Neural cell (in vitro differentiated cells): ENCODE measurements at regions not wholly inside any gene's neighbourhood (a gene's known extent, or its start where the extent isn't known, plus 50 kb on each side); places are given as distances from the start of the nearest gene placed in this dataset.

Source experiments
- H2AFZ ChIP-seq: fragments of 200-600, 300-800 bp; sonication (generic), shearing (Covaris generic); 2 replicates; pipeline ENCODE4 v1.6.0; 2014; ENCODE audit warnings: low read depth, mild to moderate bottlenecking, antibody characterized with exemption, low read length, moderate library complexity
- H3F3A ChIP-seq: fragments of 200-600 bp; shearing (Covaris generic); 2 replicates; pipeline ENCODE4 v1.6.1; 2016; ENCODE audit warnings: mild to moderate bottlenecking, moderate library complexity, mixed read lengths, antibody characterized with exemption, low read length; ENCODE audit not compliant: insufficient read depth, poor library complexity, severe bottlenecking
- H3K27ac ChIP-seq: fragments of 200-600, 300-800 bp; sonication (generic), shearing (Covaris generic); 2 replicates; pipeline ENCODE4 v1.5.1; 2014; ENCODE audit warnings: mild to moderate bottlenecking, low read length, moderate library complexity
- H3K27me3 ChIP-seq: fragments of 300-800, 200-600 bp; sonication (generic), shearing (Covaris generic); 2 replicates; pipeline ENCODE4 v1.6.0; 2014; ENCODE audit warnings: mild to moderate bottlenecking, low read depth, low read length, moderate library complexity; ENCODE audit not compliant: insufficient read depth
- H3K36me3 ChIP-seq: fragments of 300-800, 200-600 bp; sonication (generic), shearing (Covaris generic); 2 replicates; pipeline ENCODE4 v1.5.1; 2014; ENCODE audit warnings: mild to moderate bottlenecking, antibody characterized with exemption, low read length, moderate library complexity; ENCODE audit not compliant: insufficient read depth
- H3K4me2 ChIP-seq: fragments of 300-800, 200-600 bp; sonication (generic), shearing (Covaris generic); 2 replicates; pipeline ENCODE4 v1.6.0; 2014; ENCODE audit warnings: mild to moderate bottlenecking, low read length
- H3K4me3 ChIP-seq: fragments of 300-800, 200-600 bp; sonication (generic), shearing (Covaris generic); 2 replicates; pipeline ENCODE4 v1.5.1; 2014; ENCODE audit warnings: mild to moderate bottlenecking, low read length, moderate library complexity
- H3K79me2 ChIP-seq: fragments of 200-600 bp; shearing (Covaris generic); replicated peaks from 2 replicates; pipeline ENCODE4 v1.6.0; 2014; ENCODE audit warnings: mild to moderate bottlenecking, low read length, moderate library complexity; ENCODE audit not compliant: insufficient read depth
- H3K9ac ChIP-seq: fragments of 300-800, 200-600 bp; sonication (generic), shearing (Covaris generic); 2 replicates; pipeline ENCODE4 v1.6.1; 2016; ENCODE audit warnings: mild to moderate bottlenecking, low read length, mixed read lengths
- H3K9me2 ChIP-seq: fragments of 200-600 bp; shearing (Covaris generic); 2 replicates; pipeline ENCODE4 v1.6.1; 2016; ENCODE audit warnings: mild to moderate bottlenecking, low read length, mixed read lengths; ENCODE audit not compliant: insufficient read depth
- H3K9me3 ChIP-seq: fragments of 200-600, 300-800 bp; sonication (generic), shearing (Covaris generic); 2 replicates; pipeline ENCODE4 v1.6.1; 2016; ENCODE audit warnings: mild to moderate bottlenecking, mixed run types, low read length, moderate library complexity, mixed read lengths
- H4K20me1 ChIP-seq: fragments of 200-600 bp; shearing (Covaris generic); 2 replicates; pipeline ENCODE4 v1.6.1; 2016; ENCODE audit warnings: mild to moderate bottlenecking, mixed run types; ENCODE audit not compliant: insufficient read depth
- CTCF ChIP-seq: fragments of 450-650 bp; IDR thresholded peaks from 2 replicates; pipeline ENCODE4 v1.5.1; 2014; ENCODE audit warnings: antibody characterized with exemption, mild to moderate bottlenecking, moderate library complexity; ENCODE audit not compliant: poor library complexity, severe bottlenecking
- EP300 ChIP-seq: fragments of 450-650 bp; conservative IDR thresholded peaks from 2 replicates; pipeline ENCODE4 v1.6.1; 2014; ENCODE audit warnings: antibody characterized with exemption, mild to moderate bottlenecking, moderate library complexity; ENCODE audit not compliant: poor library complexity, severe bottlenecking
- EZH2 ChIP-seq: fragments of 200-600, 300-800 bp; shearing (Covaris generic), sonication (generic); IDR thresholded peaks from 2 replicates; pipeline ENCODE4 v1.6.1; 2014; ENCODE audit warnings: antibody characterized with exemption, low read length, borderline replicate concordance, mild to moderate bottlenecking; ENCODE audit not compliant: insufficient read depth, poor library complexity, severe bottlenecking
- MXI1 ChIP-seq: fragments of 450-650 bp; conservative IDR thresholded peaks from 2 replicates; pipeline ENCODE4 v1.6.1; 2014; ENCODE audit warnings: antibody characterized with exemption, mild to moderate bottlenecking; ENCODE audit not compliant: poor library complexity, severe bottlenecking
- POLR2AphosphoS5 ChIP-seq: IDR thresholded peaks from 2 replicates; pipeline ENCODE4 v1.6.1; 2012
- RAD21 ChIP-seq: fragments of 450-650 bp; conservative IDR thresholded peaks from 2 replicates; pipeline ENCODE4 v1.6.1; 2014; ENCODE audit warnings: antibody characterized with exemption, mild to moderate bottlenecking, moderate library complexity
- SMC3 ChIP-seq: fragments of 450-650 bp; conservative IDR thresholded peaks from 2 replicates; pipeline ENCODE4 v1.6.1; 2014; ENCODE audit warnings: antibody characterized with exemption, mild to moderate bottlenecking, moderate library complexity; ENCODE audit not compliant: poor library complexity
- TAF1 ChIP-seq: IDR thresholded peaks from 2 replicates; pipeline ENCODE4 v1.6.1; 2012; ENCODE audit warnings: low read depth
- TF ChIP-seq, protein P1 (sequence below): IDR thresholded peaks from 2 replicates; pipeline ENCODE4 v1.6.1; 2012; ENCODE audit warnings: borderline replicate concordance

- no peak overlapping the region for H3K9ac ChIP-seq
- no peaks in the 10 kb centered on the region for H3K9me3 ChIP-seq
- no peak overlapping the region for H3K4me2 ChIP-seq
- TF ChIP-seq EP300, result no peak
- TF ChIP-seq CTCF, result no peak
- TF ChIP-seq TAF1, result no peak
- no peak for TF ChIP-seq EZH2
- no peak for TF ChIP-seq POLR2AphosphoS5
- TF ChIP-seq, protein P1, sequence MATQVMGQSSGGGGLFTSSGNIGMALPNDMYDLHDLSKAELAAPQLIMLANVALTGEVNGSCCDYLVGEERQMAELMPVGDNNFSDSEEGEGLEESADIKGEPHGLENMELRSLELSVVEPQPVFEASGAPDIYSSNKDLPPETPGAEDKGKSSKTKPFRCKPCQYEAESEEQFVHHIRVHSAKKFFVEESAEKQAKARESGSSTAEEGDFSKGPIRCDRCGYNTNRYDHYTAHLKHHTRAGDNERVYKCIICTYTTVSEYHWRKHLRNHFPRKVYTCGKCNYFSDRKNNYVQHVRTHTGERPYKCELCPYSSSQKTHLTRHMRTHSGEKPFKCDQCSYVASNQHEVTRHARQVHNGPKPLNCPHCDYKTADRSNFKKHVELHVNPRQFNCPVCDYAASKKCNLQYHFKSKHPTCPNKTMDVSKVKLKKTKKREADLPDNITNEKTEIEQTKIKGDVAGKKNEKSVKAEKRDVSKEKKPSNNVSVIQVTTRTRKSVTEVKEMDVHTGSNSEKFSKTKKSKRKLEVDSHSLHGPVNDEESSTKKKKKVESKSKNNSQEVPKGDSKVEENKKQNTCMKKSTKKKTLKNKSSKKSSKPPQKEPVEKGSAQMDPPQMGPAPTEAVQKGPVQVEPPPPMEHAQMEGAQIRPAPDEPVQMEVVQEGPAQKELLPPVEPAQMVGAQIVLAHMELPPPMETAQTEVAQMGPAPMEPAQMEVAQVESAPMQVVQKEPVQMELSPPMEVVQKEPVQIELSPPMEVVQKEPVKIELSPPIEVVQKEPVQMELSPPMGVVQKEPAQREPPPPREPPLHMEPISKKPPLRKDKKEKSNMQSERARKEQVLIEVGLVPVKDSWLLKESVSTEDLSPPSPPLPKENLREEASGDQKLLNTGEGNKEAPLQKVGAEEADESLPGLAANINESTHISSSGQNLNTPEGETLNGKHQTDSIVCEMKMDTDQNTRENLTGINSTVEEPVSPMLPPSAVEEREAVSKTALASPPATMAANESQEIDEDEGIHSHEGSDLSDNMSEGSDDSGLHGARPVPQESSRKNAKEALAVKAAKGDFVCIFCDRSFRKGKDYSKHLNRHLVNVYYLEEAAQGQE, result no peak
- TF ChIP-seq SMC3, result no peak
- no peak for TF ChIP-seq MXI1
- no peaks in the 10 kb centered on the region for H4K20me1 ChIP-seq
- H3K36me3 ChIP-seq, result no peaks in the 10 kb centered on the region
- no peaks in the 10 kb centered on the region for H3K79me2 ChIP-seq
- H3F3A ChIP-seq, result no peaks in the 10 kb centered on the region
- no peaks in the 10 kb centered on the region for H3K27me3 ChIP-seq
- H3K9me2 ChIP-seq, result no peaks in the 10 kb centered on the region
- H3K27ac ChIP-seq, result no peak overlapping the region
- no peak overlapping the region for H3K4me3 ChIP-seq
- no peak overlapping the region for H2AFZ ChIP-seq
Measured at GRCh38 chr2:111642586-111643327, 241.2 kb downstream of the ANAPC1 start.

- H3K4me3 ChIP-seq, result no peak overlapping the region
- TF ChIP-seq POLR2AphosphoS5 (no peak), EZH2 (no peak), TAF1 (no peak), CTCF (no peak), EP300 (no peak), SMC3 (no peak), MXI1 (no peak), RAD21 (no peak)
- TF ChIP-seq, protein P1, result no peak
- no peaks in the 10 kb centered on the region for H3K36me3 ChIP-seq
- H3K27me3 ChIP-seq, result no peaks in the 10 kb centered on the region
- no peaks in the 10 kb centered on the region for H3F3A ChIP-seq
- H3K27ac ChIP-seq, result no peak overlapping the region
- H3K9me3 ChIP-seq, result no peaks in the 10 kb centered on the region
- no peak overlapping the region for H2AFZ ChIP-seq
- H3K4me2 ChIP-seq, result no peak overlapping the region
- no peaks in the 10 kb centered on the region for H4K20me1 ChIP-seq
- H3K9me2 ChIP-seq, result no peaks in the 10 kb centered on the region
- no peak overlapping the region for H3K9ac ChIP-seq
- no peaks in the 10 kb centered on the region for H3K79me2 ChIP-seq
Measured at GRCh38 chr2:111643759-111644158, 240.2 kb downstream of the ANAPC1 start.
